NCI-H510A treated with DMSO at 0.1 percent for 48 hours (cell line): ENCODE measurements at regions not wholly inside any gene's neighbourhood (a gene's known extent, or its start where the extent isn't known, plus 50 kb on each side); places are given as distances from the start of the nearest gene placed in this dataset.
A peak's percentile ranks its signal among the peaks of the same experiment; 100 is the strongest.
"Not testable (repeated sequence)": the region's sequence is repeated elsewhere in the genome, so short reads cannot be mapped to it uniquely, and the experiment has no call there.

Experiments
- DNase-seq: peaks from one replicate; lab custom pipeline; 2025; lab: John Stamatoyannopoulos, UW

DNA sequence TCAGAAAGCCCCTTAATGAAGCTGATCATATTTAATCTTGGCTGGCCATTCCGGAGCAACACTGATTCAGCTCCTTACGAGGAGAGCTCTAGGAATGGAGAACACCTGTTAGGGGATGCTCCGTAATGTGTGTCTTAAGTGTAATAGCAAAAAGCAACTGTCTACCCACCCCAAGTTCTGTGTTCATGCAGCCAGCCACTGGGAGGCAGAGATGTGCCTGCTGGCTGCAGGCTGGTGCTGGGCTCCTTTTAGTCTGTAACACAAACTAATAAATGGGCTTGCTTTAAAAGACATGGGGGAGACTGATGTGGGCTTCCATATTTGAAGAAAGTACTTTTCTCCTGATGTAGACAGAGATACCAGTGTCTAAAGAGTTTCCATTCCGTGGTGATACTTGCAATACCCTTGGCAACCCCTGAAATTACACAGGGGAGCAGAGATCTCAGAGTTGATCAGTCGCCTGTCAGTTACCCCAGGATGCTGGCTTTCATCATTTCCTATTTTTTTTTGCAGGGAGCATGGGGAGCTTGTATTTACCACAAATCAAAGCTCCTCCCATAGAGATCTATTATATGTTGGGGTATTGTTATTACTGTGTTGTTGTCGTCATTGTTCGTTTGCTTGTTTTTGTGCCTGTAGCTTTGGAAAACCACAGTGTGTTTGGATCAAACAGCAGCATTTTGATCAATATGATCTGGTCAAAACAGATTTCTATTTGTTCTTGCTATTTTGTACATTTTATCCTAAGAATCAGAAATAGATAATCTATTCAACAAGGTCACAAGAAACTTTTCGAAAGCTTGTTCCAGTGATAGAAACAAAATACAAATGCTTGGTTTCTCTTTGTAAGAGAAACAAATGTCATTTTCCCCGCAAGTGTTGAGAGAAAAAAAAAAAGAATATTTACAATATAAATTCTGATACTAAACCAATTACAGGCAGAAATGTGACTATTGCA, 65.8 kb downstream of the MTX3 start:
- no peak for DNase-seq

DNA sequence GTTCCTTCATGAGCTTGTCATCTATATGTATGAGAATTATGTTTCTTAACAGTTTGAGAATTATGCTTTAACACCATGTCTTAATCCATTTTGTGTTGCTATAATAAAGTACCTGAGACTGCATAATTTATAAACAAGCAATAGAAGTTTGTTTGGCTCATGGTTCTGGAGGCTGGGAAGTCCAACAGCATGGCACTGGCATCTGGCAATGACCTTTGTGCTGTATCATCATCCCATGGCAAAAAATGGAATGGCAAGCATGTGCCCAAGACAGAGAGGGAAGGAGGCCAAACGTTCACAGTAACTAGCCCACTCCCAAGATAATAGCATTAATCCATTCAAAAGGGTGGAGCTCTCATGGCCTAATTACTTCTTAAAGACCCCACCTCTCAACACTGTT, 67.6 kb downstream of the MTX3 start:
- DNase-seq: no peak

DNA sequence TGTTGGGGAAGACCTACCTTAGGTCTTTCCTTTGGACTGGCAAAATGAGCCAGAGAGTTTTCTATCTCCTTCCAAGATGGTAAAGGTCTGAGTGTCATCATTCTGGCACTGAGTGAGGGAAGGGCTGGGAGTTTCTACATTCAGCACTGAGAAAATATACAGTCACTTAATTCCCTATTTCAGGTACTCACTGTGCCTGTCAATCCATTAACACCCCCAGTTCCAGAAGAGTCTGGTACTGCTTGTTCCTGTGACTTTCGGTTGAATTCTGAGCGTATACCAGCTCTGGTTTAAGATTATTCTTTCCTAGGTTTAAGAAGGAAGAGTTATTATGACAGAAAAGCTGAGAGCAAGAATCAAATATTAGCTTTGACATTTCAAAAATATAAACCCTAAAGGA, 68.4 kb downstream of the MTX3 start:
- no peak for DNase-seq

DNA sequence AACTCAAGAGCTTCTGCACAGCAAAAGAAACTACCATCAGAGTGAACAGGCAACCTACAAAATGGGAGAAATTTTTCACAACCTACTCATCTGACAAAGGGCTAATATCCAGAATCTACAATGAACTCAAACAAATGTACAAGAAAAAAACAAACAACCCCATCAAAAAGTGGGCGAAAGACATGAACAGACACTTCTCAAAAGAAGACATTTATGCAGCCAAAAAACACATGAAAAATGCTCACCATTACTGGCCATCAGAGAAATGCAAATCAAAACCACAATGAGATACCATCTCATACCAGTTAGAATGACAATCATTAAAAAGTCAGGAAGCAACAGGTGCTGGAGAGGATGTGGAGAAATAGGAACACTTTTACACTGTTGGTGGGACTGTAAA, 83.6 kb downstream of the MTX3 start:
- not testable (repeated sequence) for DNase-seq

DNA sequence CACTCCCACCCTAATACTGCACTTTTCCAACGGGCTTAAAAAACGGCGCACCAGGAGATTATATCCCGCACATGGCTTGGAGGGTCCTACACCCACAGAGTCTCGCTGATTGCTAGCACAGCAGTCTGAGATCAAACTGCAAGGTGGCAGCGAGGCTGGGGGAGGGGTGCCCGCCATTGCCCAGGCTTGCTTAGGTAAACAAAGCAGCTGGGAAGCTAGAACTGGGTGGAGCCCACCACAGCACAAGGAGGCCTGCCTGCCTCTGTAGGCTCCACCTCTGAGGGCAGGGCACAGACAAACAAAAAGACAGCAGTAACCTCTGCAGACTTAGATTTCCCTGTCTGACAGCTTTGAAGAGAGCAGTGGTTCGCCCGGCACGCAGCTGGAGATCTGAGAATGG, 88.5 kb downstream of the MTX3 start:
- not testable (repeated sequence) for DNase-seq

DNA sequence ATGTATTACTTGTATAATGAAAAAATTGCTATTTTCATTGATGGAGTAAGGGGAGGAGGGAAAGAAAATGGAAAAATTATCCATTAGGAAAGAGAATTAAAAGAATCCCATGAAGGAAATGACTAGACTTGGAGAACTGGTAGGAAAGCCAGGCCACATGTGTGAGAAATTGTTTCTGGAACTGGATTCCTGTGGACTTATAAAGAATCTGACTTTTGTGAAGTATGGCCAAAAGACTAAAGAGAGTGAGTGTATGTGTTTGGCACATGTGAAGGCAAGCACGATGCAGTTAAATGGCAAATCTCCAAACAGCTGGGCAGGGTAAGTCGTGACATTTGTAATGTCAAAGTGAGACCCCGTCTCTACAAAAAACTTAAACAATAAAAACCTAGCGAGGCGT, 89.4 kb downstream of the MTX3 start:
- DNase-seq: no peak

DNA sequence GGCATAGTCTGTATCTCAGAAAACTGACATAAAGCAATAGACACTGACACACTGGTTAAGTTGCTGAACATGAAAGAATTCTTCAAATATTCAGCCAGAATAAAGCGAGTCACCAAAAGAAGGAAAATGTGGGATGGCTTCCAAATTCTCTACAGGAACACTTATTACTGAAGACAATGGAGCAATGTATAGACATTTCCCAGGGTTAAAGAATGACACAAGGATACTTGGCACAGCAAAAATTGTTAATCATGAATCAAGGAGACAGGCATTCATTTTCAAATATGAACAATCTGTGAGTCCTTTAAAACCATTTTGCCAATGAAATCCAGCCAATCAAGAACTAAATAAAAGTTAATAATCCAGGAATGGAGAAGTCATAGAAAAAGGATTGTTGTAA, 92.5 kb downstream of the MTX3 start:
- no peak for DNase-seq

DNA sequence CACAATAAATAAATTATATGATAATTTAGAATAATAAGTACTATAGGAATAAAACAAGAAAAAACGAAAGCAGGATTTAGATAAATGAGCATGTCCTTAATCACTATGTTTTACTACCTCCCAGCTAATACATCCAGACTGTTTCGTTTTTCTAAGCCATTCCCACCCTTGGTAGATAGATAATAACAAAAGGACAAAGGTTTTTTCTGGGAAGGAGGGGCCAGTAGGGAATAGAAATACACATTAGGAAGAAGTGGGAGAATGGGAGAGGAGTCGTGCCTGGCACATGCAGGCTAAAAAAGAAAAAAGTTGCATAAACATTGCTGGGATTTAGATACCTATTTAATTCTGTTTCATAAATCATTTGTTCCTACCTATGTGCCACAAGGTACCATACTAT, 97.1 kb downstream of the MTX3 start:
- no peak for DNase-seq

DNA sequence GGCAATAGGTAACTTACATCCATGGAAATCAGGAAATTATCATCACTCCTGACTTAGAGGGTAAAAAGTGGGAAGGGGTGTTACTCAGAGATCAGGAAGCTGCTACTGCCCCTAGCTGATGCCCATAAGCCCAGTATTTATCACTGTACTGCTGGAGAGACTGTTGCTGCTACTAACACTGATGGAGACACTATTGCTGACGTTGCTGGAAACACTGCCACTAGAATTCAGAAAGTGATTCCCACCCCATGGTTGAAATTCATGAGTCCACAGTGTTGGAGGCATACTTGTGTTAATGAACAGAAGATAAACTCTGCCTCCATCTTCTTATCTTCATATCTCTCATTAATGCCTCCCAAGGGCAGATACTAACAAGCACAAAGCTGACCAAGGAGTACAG, 97.6 kb downstream of the MTX3 start:
- no peak for DNase-seq

DNA sequence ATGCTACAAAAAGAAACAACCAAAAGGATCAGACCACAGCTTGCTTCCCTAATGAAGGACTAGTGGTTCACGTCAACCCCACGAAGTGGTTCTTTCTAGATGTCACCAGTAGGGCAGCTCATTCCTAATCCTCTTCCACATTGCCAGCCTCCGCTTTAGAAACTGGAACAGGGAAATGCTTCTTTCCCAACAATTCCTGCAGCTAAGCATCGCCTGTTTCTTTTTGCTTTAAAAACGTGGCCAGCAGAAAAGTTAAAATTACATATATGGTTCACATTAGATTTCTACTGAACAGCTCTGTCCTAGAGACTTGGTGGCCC, 100.2 kb downstream of the MTX3 start:
- no peak for DNase-seq

DNA sequence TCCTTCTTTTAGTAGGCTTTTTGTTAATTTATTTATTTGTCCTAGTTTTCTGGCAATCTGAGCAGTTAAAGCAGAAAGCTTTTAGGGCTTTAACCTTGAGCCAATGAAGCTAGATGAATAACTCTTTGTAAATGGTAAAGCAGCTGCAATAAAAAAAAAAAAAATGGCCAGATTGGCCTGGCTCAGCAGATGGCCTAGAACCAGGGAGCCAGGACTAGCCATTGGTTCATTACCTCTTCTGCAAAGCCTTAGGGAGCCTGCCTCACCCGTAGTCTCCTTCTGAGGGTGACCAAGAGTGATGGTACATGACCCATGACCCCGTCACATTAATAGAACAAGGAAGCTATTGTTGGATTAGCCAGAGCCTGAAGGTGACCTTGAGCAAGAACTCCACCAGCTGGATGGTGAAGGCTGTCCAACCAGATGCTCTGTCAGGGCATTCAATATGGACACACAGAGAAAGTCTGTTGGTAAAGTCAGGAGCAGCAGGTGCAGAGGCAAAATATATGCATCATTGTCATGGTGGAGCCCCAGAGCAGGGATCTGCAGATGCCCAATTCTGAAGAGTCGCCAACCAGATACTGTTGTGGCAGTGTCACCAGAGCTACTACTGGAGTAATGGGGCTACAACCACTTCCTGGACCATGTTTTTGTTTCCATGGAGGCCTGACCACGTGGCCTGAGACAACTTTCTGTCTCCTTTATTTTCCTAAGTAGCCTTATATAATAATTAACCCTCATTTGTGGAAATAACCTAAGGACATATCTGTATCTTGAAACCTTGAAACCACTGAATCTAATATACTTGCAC, 100.7 kb downstream of the MTX3 start:
- DNase-seq: no peak

DNA sequence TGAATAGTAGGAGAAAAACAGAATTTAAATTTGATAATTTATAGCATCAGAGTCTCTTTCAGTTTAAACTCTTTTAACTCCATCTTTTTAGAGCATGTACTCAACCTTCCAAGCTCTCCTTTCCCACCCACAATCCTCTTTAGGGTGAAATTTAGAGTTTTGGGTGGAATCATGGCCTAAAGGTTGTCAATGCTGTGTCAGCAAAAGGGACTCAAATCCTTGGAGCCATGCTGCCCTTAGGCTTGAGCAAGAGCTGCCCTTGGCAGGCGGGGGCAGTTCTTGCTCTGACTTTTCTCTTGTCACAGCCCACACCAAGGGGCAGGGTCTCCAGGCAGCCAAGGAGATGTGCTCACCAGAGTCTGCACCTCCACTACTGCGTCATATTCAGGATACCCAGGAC, 102.4 kb downstream of the MTX3 start:
- no peak for DNase-seq

DNA sequence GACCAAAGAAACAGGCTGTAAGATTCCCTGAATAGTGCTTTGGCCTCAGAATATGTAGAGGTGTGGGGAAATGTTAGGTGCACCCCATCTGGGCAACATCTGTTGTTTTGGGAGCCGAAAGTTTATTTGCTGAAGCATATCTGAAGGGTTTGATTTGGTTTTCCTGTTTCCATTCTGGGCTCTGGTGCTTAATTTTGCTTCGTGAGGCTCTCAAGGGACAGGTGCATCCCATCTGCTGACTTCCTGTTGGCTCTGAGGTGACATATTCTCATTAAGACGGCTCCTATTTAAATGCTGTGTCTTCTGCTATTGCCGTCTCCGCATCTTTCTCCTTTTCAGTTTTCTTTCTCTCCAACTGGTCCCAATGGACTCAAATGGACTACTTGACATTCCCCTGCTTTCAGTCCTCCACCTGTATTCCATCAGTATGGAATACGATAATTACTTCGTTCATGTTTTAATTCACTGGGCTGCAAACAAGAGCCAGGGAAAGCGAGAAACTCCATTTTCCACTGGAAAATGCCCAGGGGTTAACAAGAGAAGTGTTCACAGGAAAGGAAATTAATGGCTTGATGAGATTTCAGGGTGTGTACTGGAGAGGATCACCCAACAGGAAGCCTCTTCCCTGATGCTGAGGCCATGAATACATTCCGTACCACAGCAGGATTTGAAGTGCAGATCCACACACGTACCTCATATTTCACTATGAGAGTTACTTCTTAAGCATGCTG, 104.0 kb downstream of the MTX3 start:
- peak; percentile 51 for DNase-seq

DNA sequence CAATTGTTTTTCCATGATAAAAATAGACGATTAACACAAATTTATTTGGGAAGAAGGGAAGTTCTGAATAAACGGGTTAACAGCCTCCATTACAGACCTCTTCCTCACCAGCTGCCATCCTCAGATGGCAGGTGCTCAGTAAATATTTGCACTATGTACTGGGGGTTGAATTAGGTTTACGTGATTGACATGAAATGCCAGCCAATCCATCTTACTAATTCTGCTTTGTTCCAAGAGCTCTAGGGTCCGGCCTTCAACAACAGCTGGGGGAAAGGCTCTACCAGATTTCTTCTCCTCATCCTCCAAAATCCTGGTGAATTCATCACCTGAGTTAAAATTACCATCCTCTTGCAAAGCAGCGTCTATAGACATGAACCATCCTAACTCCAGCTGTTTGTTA, 104.6 kb downstream of the MTX3 start:
- DNase-seq: peak; percentile 62

DNA sequence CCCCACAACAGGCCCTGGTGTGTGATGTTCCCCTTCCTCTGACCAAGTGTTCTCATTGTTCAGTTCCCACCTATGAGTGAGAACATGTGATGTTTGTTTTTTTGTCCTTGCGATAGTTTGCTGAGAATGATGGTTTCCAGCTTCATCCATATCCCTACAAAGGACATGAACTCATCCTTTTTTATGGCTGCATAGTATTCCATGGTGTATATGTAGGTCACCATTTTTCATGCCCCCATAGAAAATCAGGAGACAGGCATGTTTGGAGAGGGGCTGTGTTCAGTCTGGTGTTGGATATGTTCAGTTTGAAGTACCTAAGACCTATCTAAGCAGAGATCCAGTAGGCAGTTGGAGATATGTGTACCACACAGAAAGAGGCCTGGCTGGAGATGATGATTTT, 111.2 kb downstream of the MTX3 start:
- DNase-seq: not testable (repeated sequence)

DNA sequence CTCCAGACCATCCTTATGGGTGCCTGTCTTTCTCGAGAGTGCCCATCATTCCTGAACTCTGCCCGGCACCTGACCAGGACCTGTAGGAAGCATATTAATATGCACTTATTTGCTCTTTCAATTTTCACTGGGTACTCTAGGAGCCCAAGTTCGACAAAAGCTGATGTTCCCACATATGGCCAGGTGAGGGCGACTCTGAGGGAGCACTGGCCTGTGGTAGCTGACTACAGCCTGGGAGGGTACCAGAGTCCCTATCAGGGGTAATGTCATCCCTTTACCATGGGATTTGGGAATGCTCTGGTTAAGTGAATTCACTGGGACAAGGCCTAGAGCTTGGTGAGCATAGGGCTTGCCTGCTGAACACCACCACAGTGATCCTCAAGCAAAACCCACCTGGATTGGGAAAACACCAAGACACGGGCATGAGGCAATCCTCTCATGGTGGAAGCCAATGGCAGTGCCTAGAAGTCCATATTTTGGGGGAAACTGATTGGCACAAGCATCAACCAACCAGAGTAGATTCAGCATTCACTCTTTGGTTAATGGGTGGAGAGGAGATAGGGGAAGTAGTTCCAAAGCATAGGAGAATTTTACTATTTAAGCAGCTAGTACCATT, 112.2 kb downstream of the MTX3 start:
- DNase-seq: no peak

DNA sequence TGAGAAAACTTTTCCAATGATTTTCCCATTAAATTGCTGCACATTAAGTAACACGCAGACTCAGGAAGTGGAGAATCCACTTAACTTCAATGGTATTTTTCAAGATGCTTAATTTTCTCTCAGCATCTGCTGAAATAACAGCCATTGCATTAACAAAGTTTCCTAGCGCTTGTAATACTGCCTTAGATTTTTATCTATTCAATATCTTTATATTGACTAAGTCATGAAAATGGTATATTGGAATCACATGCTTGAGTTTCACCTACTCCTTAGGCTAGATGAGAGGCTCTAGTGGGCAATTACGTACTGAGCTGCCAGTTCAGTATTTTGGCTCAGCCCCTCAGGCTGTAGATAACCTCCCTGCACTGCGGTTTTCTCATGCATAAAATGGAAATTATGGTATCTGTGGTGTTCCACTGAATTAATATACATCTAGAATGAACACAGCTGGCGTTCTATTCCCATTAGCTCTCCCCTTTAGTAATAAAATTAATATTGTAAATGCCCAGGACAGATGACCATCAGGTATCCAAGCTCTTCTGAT, 112.9 kb downstream of the MTX3 start:
- DNase-seq: no peak

DNA sequence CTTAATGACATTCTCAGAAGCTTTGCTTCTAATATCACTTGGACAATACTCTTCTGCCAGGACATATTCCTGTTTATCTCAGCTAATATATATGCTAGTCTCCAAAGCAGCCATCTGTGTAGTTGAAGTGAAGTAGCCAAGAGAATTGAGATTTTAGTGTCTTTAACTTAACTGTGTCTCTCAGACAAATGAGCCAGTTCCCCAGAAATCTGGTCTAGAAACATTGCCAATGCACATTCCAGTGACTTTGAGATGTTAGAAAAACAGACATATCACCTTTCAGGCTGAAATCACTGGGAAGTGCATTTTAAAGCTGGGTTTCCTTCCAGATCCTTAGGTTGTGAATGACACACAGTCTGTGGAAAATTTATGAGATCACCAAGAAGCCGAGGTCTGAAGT, 114.6 kb downstream of the MTX3 start:
- DNase-seq: no peak

DNA sequence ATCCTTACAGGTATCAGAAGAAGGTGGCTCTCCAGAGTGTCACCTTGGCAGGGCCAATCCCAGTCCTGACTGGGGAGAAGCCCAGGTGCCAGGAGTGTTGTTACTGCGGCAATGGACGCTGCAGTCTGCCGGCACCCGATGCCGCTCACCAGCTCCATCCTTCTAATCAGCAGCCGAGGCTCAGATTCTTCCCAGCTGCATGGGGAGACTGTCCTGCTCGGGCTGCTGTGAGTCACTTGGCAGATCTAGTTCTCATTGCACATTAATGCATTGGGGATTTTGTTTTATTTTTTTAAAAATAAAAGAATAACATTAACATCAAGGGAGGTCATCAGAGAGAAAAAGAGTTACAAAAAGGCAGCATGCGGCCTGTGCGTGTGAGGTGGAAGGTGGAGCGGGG, 115.8 kb downstream of the MTX3 start:
- no peak for DNase-seq

DNA sequence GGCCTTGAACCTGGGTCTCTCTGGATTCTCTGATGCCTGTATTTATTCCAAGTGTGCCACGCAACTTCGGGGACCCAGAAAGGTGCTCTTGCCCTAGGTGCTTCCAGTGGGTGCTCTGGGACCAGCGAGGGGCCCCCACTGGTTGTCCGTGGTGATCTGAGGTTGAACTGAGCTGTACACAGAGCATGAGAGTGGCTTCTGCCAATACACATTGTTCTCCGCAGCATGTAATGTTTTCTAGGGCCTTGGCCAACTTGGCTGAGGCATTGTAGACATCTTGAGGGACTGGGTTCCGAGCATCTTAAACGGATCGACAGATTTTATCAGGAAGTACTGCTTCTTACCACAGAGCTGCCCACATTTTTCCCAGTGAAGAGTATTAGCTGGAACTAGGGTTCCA, 117.9 kb downstream of the MTX3 start:
- DNase-seq: no peak

DNA sequence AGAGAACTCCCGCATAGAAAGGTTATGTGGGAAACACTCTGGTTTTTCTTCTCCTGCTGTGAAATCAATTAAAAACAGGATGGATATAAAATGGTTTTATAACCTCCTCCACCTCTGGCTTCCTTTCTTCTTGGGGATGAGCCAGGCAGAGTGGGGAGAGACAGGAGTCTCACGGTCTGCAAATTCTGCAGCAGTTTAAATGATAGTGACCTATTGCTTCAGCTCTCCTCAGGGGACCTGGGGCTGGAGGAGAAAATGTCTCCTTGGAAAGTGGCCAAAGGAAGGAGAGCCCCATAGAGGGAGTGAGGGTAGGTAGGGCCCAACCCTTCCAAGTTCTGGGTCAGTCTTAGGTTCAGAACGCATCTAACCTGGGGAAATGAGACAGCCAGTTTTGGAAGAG, 118.8 kb downstream of the MTX3 start:
- no peak for DNase-seq
